Astrocyte of the cerebellum (primary cell): ENCODE measurements at regions not wholly inside any gene's neighbourhood (a gene's known extent, or its start where the extent isn't known, plus 50 kb on each side); places are given as distances from the start of the nearest gene placed in this dataset.
"Not testable (repeated sequence)": the region's sequence is repeated elsewhere in the genome, so short reads cannot be mapped to it uniquely, and the experiment has no call there.

Experiments
- DNase-seq: peaks from one replicate; pipeline ENCODE4 v3.0.0-alpha.2; 2011; ENCODE audit warnings: low read depth
- H3K4me3 ChIP-seq: 2 replicates; pipeline ENCODE4 v1.5.1; 2011; ENCODE audit warnings: mild to moderate bottlenecking, low read depth, low read length, moderate library complexity
- in situ Hi-C: cut with HindIII; loops from 2 replicates; pipeline ENCODE4 v1.10.0; 2017; ENCODE audit warnings: low sequenced_read_pairs
- TF ChIP-seq, protein P1 (sequence below): IDR thresholded peaks from 2 replicates; pipeline ENCODE4 v1.5.1; 2012; ENCODE audit warnings: low read length, low read depth, moderate library complexity, mild to moderate bottlenecking; ENCODE audit errors: missing control alignments

DNA sequence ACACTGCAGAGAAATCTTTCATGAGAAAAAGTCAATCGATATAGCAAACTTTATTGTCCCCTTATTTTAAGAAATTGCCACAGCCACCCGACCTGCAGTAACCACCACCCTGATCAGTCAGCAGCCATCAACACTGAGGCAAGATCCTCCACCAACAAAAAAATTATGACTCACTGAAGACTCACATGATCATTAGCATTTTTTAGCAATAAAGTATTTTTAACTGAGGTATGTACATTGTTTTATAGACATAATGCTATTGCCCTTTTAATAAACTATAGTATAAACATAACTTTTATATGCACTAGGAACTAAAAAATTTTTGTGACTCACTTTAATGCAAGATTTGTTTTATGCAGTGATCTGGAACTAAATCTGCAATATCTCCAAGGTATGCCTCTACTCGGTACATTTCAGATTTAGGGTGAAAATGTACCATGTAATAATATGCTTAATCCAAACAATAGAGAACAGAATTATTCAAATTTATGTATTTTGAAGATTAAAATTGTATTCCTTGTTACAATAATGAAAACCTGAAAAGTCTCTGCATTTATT is 79.2 kb upstream of the CEP126 start:
- H3K4me3 ChIP-seq: no peak overlapping the region
- DNase-seq: no peak
- TF ChIP-seq, protein P1, sequence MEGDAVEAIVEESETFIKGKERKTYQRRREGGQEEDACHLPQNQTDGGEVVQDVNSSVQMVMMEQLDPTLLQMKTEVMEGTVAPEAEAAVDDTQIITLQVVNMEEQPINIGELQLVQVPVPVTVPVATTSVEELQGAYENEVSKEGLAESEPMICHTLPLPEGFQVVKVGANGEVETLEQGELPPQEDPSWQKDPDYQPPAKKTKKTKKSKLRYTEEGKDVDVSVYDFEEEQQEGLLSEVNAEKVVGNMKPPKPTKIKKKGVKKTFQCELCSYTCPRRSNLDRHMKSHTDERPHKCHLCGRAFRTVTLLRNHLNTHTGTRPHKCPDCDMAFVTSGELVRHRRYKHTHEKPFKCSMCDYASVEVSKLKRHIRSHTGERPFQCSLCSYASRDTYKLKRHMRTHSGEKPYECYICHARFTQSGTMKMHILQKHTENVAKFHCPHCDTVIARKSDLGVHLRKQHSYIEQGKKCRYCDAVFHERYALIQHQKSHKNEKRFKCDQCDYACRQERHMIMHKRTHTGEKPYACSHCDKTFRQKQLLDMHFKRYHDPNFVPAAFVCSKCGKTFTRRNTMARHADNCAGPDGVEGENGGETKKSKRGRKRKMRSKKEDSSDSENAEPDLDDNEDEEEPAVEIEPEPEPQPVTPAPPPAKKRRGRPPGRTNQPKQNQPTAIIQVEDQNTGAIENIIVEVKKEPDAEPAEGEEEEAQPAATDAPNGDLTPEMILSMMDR: no peak
- in situ Hi-C loops: no loop called here

DNA sequence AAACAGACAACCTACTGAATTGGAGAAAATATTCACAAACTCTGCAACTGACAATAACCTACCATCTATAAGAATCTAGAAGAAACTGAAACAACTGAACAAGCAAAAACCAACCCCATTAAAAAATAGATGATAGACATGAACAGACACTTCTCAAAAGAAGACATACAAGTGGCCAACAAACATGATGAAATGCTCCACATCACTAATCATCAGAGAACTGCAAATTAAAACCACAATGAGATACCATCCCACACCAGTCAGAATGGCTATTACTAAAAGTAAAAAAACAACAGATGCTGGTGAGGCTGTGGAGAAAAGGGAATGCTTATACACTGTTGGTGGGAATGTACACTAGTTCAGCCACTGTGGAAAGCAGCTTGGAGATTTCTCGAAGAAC is 84.3 kb upstream of the CEP126 start:
- DNase-seq, in situ Hi-C loops, H3K4me3 ChIP-seq: not testable (repeated sequence)

DNA sequence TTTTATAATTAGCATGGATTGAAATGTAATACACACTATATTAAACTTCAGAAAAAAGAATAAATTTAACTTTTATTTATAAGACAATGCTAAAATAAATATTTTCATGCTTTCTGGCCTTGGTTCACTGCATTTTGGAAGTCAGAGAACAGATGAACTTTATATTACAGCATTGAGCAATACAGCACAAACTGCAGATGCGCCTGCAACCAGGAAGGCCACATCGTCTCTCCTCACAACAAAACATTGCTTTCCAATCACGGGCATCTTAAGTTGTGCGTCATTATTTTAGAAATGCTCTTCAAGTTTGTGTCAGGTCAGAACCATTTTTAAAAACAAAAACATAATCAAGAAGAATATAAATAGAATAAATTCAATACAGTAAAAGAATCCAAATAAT is 89.3 kb upstream of the CEP126 start:
- TF ChIP-seq, protein P1: no peak
- no peak for DNase-seq
- in situ Hi-C loops: no loop called here
- no peak overlapping the region for H3K4me3 ChIP-seq

DNA sequence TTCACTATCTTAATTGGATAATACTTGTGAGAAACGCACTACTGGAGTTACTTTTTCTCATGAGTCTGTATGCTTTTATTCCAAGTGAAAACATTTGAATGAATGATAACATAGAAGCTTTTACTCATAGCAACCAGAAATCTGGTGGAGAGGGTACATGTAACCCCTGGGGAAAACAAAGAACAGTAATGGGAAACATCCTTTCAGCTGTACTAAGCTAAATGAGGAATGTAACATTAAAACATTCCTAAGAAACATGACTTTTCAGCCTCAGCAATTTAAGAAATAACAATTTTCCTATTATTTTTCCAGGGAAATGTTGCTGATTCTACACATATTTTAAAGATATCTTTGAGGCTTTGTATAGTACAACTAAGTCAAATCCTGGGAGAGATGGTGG is 97.2 kb upstream of the CEP126 start:
- in situ Hi-C loops: no loop called here
- TF ChIP-seq, protein P1: no peak
- H3K4me3 ChIP-seq: no peak overlapping the region
- DNase-seq: no peak

DNA sequence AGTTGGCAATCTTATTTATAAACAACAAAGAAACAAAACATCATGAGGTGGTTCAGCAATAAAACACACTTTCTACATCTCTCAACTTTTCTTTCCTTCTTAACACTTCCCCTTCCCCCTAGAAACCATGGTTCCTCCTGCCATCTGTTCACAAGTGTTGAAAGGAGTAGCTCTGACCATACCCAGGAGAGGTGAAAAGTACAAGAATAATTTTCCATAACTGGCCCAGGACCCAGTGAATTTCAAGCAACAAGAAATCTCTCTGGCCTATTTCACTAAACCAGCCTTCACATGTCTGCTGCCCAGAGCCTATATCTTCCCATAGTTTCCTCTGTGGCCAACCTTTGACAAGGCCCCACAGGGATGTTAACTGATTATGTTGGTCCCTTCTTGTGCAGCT is 98.2 kb upstream of the CEP126 start:
- in situ Hi-C loops: no loop called here
- no peak for DNase-seq
- TF ChIP-seq, protein P1: no peak
- no peak overlapping the region for H3K4me3 ChIP-seq

DNA sequence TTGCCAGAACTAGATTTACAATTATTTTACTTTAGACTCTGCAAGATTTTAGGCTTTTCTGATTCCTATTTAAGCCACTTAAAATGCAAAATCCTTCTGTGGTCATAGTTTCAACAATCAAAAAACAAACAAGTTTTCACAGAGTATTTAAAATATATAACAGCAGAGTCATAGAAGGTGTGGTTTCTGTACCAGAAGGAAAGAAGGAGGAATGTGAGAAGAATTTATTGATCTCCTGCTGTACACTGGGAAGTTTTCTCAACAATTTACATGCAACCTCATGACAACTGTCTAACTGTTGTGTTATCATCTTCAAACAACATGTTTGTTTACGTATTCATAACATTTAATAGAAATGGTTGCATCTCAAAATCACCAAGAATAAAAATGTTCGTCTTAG is 102.3 kb upstream of the CEP126 start:
- H3K4me3 ChIP-seq: no peak overlapping the region
- DNase-seq: no peak
- in situ Hi-C loops: no loop called here
- TF ChIP-seq, protein P1: no peak

DNA sequence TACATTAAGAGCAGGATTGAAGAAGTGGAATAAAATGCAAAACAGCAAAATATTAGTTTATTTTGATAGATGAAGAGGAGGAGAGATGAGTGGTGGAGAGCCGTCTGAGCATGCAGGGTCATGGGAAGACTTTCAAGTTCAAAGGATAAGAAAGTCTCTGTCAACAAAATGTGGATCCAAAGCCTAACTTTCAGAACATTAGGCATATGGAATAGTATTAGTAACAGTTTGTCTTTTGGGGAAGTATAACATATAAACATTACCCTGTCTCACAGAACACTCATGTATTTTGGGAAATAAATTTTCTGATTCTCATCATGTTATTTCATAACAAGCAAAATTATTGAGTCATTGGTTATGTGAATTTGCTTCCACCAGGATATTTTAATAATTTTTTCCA is 104.3 kb upstream of the CEP126 start:
- no peak overlapping the region for H3K4me3 ChIP-seq
- in situ Hi-C loops: no loop called here
- TF ChIP-seq, protein P1: no peak
- DNase-seq: no peak
